ENCODE measurements at regions not wholly inside any gene's neighbourhood (a gene's known extent, or its start where the extent isn't known, plus 50 kb on each side); places are given as distances from the start of the nearest gene placed in this dataset.
A peak's percentile ranks its signal among the peaks of the same experiment; 100 is the strongest.

- no peaks in the 10 kb centered on the region for H3K36me3 ChIP-seq (replicated peaks in 1 of 2; ENCODE audit: control insufficient read depth in 1 of 2, insufficient read depth in 2 of 2, low read length in 1 of 2)
- H3K9me2 ChIP-seq: no peaks in the 10 kb centered on the region
- no peaks in the 10 kb centered on the region for H3K27me3 ChIP-seq (ENCODE audit: insufficient read depth)
- ChIA-PET POLR2A (no interaction called here), CTCF (no interaction called here)
- H3K4me1 ChIP-seq (ENCODE audit: control insufficient read depth in 1 of 2, insufficient read depth in 2 of 2, low read depth in 1 of 2, low read length in 1 of 2): peaks cover 4 to 11% of the 10 kb centered on the region in 2 experiments; a peak in 2 of 4 replicates
- no peak overlapping the region for H3K9ac ChIP-seq
- H2AFZ ChIP-seq (ENCODE audit: low read depth): no peak overlapping the region
- H3F3A ChIP-seq (replicated peaks; ENCODE audit: insufficient read depth): peaks cover 4% of the 10 kb centered on the region
- no peaks in the 10 kb centered on the region for H4K20me1 ChIP-seq (ENCODE audit: insufficient read depth)
- WGBS (ENCODE audit: low lambda C conversion rate): 78% methylated on average over 4 of the region's 4 CpGs
- no peak overlapping the region; the same call in 1 of the 2 replicates for H3K4me2 ChIP-seq
- H3K79me2 ChIP-seq (ENCODE audit: insufficient read depth): no peaks in the 10 kb centered on the region
- no peak overlapping the region for H3K4me3 ChIP-seq (ENCODE audit: low read depth in 2 of 2, low read length in 1 of 2)
- DNase-seq: no peak
- 0 out of 4 replicates have a peak overlapping the region, but pooled peaks of 1 of the 2 experiments have one; percentile 23 for H3K27ac ChIP-seq (ENCODE audit: low read depth in 2 of 2, low read length in 1 of 2)
- H3K9me3 ChIP-seq: no peaks in the 10 kb centered on the region
- TF ChIP-seq NRF1 (IDR thresholded peaks at IDR 0.05; ENCODE audit: low read depth, low read length) (no peak), SMC3 (IDR thresholded peaks at IDR 0.05; ENCODE audit: low read depth, low read length) (no peak), ZBTB33 (IDR thresholded peaks at IDR 0.05; ENCODE audit: borderline replicate concordance, low read depth) (no peak), TAF1 (IDR thresholded peaks at IDR 0.05; ENCODE audit: borderline replicate concordance, low read depth, low read length) (no peak), FOXM1 (IDR thresholded peaks at IDR 0.05; ENCODE audit: low read depth) (no peak), MAX (IDR thresholded peaks at IDR 0.05; ENCODE audit: low read depth) (no peak), RXRA (IDR thresholded peaks at IDR 0.05; ENCODE audit: borderline replicate concordance, low read depth) (no peak), GATA2 (CRISPR knock-in tag; IDR thresholded peaks at IDR 0.05) (no peak), JUND (IDR thresholded peaks at IDR 0.05) (no peak)
These were observed 540.0 kb upstream of the TBX3 start for GRCh38 chr12:115223991-115224390.

- Histone ChIP-seq H4K20me1 (ENCODE audit: insufficient read depth) (no peaks in the 10 kb centered on the region), H3K9me2 (no peaks in the 10 kb centered on the region), H3K9ac (no peak overlapping the region), H3K27ac (ENCODE audit: low read depth in 2 of 2, low read length in 1 of 2) (no peak overlapping the region), H3K36me3 (replicated peaks in 1 of 2; ENCODE audit: control insufficient read depth in 1 of 2, insufficient read depth in 2 of 2, low read length in 1 of 2) (no peaks in the 10 kb centered on the region), H3K27me3 (ENCODE audit: insufficient read depth) (no peaks in the 10 kb centered on the region), H3K4me2 (no peak overlapping the region), H3K79me2 (ENCODE audit: insufficient read depth) (no peaks in the 10 kb centered on the region), H3F3A (replicated peaks; ENCODE audit: insufficient read depth) (peaks cover 4% of the 10 kb centered on the region), H3K9me3 (no peaks in the 10 kb centered on the region), H3K4me3 (ENCODE audit: low read depth in 2 of 2, low read length in 1 of 2) (no peak overlapping the region), H2AFZ (ENCODE audit: low read depth) (no peak overlapping the region), H3K4me1 (ENCODE audit: control insufficient read depth in 1 of 2, insufficient read depth in 2 of 2, low read depth in 1 of 2, low read length in 1 of 2) (peaks cover 4 to 11% of the 10 kb centered on the region in 2 experiments; a peak in 2 of 4 replicates)
- DNase-seq: no peak
- POLR2A ChIA-PET: no interaction called here
- CTCF ChIA-PET: no interaction called here
- TF ChIP-seq REST (IDR thresholded peaks at IDR 0.05; ENCODE audit: low read depth, low read length) (no peak), FOSL2 (IDR thresholded peaks at IDR 0.05; ENCODE audit: borderline replicate concordance, low read depth) (peak; percentile 20; the same call in 1 of the 2 replicates), EP300 (IDR thresholded peaks at IDR 0.05; ENCODE audit: borderline replicate concordance in 1 of 2, low read depth in 1 of 2, low read length in 1 of 2) (no peak; a peak in 1 of 4 replicates), IRF3 (IDR thresholded peaks at IDR 0.05; ENCODE audit: low read depth, low read length) (no peak), TCF12 (IDR thresholded peaks at IDR 0.05) (peak; percentile 56), NFIC (IDR thresholded peaks at IDR 0.05; ENCODE audit: borderline replicate concordance) (peak; percentile 91), PBX3 (IDR thresholded peaks at IDR 0.05) (peak; percentile 14; the same call in 1 of the 2 replicates)
- 65% methylated on average over 4 of the region's 4 CpGs for WGBS (ENCODE audit: low lambda C conversion rate)
These were observed 539.3 kb upstream of the TBX3 start for GRCh38 chr12:115223322-115223721.

Measured in SK-N-SH (cell line).